SK-N-DZ (cell line): ENCODE measurements at regions not wholly inside any gene's neighbourhood (a gene's known extent, or its start where the extent isn't known, plus 50 kb on each side); places are given as distances from the start of the nearest gene placed in this dataset.

Experiments used
- DNase-seq: peaks from one replicate; pipeline ENCODE4 v3.0.0-alpha.2; 2015; ENCODE audit warnings: low spot score

DNA sequence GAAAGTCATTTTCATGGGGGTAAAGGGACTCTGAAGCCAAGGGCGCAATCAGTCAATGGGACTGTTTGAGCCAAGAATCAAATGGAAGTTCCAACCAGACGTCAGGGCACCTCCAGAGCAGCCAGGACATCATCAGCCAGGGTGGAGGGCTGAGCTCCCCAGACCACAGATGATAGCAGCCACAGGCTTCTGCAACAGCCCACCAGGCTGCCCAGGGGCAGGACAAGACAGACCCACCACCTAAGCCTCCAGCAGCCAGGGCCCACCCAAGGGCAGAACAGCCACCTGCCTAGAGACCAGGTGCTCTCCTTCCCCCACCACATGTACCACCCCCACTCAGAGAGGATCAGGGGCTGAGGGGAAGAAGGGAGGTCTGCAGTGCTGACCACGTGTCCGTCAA lies 53.8 kb upstream of the SLC66A3 start:
- no peak for DNase-seq

DNA sequence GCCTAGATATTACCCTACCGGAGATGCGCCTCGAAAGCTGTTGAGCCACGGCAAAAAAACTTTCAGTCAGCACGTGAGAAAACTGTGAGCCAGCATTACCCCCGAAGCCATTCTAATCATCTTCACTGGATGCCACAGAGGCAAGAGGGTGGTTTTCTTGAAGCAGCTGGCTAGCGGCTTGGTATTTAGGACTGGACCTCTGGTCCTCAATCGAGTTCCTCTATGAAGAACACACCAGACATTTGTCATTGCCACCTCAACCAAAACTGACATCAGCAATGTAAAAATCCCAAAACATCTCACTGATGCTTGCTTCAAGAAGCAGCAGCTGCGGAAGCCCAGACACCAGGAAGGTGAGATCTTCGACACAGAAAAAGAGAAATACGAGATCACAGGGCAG lies 52.8 kb upstream of the SLC66A3 start:
- no peak for DNase-seq

DNA sequence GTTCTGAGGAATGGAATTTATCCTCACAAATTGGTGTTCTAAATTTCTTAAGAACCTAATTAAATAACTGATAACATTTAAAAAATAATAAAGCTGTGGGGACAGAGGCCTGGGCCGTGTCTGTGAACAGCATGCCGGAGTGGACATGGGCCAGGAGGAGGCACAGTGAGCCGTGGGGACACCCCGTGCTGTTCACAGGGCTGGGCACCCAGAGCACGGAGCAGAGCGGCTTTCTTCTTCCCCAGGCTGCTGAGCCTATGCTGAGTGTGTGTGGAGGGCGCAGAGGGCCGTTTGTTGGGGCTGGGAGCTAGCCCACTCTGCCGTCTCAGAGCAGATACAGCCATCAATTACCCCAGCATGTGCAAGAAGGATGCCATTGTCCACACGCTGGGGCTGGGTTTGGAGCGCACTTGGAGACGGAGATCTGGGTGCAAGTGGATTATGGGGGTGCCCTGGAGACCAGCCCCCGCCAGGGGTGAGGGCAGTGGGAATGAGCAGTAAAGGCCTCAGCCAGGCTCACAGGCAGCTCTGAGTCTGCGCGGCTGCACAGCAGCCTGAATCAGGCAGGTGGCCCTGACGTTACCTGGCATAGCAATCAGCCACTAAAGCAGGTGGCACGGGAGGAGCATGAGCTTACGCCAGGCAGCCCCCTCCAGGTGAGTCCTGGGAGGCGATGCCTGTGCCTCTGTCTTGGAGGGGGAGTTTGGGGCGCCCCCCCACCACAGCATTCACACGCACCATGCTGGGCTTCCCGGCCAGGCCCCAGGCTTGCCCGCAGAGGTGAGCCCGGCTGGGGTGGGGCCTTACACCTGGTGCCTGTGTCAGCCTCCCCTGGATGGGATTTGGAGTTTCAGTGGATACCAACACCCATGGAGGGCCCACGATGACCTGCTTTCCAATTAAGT lies 52.1 kb upstream of the SLC66A3 start:
- no peak for DNase-seq

DNA sequence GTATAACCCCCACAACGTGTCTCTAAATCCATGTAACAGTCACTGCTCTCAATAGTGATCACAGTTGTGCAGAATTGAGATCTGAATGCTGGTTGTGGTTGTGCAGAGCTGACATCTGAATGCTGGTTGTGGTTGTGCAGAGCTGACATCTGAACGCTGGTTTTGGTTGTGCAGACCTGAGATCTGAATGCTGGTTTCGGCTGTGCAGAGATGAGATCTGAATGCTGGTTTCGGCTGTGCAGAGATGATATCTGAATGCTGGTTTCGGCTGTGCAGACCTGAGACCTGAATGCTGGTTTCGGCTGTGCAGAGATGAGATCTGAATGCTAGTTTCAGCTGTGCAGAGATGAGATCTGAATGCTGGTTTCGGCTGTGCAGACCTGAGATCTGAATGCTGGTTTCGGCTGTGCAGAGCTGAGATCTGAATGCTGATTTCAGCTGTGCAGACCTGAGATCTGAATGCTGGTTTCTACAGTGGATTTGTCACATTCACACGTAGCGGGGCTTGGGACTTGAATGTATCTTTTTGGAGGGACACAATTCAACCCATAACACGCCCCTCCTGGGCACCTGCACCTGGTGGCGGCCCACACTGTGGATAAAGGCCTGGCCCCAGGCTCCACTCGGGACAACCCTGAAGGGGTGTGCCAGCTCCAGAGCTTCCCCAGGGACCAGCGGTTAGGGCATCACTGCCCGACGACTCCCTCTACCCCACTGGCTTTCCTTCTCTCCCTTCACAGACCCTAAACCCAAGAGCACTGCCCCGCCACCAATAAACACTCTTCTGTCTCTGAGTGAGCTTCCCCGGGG lies 51.1 kb upstream of the SLC66A3 start:
- no peak for DNase-seq

DNA sequence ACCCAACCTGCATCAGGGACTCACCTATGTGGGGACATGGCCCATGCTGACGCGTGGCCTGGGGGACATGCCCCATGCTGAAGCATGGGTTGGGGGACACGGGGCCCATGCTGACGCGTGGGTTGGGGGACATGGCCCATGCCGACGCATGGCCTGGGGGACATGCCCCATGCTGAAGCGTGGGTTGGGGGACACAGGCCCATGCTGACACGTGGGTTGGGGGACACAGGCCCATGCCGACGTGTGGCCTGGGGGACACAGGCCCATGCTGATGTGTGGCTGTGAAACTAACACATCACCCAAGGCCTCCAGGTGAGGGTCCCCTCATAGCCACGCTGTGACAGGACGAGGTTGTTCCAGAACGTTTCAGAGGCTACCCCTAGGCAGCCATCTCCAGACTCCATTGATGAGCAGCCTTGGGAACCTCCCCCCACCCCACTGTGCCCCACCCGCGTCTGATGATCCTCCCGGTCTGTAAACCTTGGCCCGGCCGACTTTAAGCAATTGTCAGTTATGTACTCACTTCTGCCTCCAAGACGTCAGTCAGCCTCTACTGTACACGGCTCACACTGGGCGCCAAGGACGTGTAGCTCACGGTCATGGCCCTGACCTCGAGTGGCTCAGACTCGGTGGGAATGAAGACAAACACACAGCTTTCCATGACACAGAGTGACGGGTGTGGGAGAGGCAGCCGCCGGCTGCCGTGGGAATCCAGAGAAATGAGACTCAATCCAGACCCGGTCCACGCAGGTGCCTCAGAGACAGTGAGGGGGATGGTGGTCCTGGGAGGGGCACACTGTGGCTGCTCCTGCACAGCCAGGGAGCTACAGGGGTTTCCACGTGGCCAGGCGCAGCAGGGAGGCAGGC lies 50.2 kb upstream of the SLC66A3 start:
- no peak for DNase-seq
